Esophagus mucosa (tissue), 1 donor: ENCODE measurements at regions not wholly inside any gene's neighbourhood (a gene's known extent, or its start where the extent isn't known, plus 50 kb on each side); places are given as distances from the start of the nearest gene placed in this dataset.
"Not testable (repeated sequence)": the region's sequence is repeated elsewhere in the genome, so short reads cannot be mapped to it uniquely, and the experiment has no call there.

ENCODE experiments used
- ATAC-seq: fragments of 200-7000 bp; cut with Tn5 transposase; one replicate; pipeline ENCODE4 v1.9.1; 2020
- donor health status: DM: yes; HTN: yes; CAD: no.

DNA sequence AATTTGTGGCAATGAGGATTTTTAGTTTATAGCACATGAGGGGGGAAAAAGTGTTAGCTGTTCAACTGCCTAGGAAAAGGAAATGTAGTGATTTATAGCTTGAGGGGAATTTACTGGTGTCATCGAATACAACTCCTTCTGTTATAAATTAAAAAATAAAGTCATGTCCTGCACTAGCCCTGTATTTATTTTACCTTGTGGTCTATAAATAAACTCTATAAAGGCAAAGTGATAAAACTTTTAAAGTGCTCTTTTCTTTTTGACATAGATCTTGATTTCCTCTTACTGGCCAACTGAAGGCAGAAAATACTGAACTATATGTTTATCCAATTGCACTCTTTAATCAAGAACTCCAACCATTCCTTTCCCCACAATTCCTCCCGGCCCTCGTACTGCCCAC lies 672.1 kb upstream of the SLIT2 start:
- ATAC-seq: no peak

DNA sequence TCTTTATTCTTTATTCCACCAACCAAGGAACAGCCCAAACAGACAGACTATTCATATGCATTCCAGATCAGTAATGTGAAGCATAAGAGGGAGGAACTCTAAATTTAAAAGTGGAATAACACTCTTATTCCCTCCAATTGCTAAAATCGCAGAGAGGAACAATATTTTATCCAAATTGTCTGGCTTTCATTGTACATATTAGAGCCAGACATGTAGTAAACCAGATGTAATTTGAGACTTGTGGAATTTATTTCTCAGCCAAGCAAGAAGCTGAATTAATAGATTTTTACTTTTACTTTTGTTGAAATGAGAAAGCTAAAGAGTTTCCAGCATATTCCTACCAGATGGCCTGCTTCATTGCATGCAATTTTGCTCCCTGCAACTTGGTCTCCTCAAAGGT lies 674.6 kb upstream of the SLIT2 start:
- no peak for ATAC-seq

DNA sequence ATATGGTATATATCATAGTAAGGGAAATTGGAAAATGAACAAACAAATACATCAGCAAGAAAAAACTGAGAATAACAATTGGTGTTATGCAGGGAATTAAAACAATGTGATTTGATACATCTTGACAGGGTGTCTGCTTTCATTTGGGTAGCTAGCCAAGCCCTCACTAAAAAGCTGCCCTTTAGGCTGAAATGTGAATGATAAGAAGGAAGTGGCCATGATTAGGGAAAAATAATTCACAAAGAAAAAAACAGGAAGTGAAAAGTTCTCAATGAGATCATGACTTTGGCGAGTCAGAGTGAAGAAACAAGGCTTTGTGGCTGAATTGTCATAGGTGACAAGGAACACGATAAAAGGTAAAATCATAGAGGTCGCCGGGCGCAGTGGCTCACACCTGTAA lies 675.8 kb upstream of the SLIT2 start:
- peak; percentile 39 for ATAC-seq

DNA sequence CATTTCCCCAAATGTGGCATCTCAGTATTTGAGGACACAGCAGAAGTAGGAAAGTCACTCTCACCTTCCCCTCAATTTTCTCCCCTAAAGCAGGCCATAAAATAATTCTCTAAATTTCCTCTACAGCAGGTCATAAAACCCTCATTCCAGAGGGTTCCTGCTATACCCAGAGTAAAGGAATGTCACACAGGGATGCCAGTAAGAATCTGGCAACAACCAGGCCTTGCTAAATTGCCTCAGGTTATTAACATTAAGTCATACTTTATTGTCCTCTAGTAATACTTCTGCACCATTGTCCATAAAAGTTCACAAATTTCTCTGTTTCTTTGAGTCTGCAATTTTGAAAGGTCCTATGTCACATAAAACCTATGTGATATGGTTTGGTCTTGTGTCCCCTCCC lies 685.7 kb upstream of the SLIT2 start:
- no peak for ATAC-seq

DNA sequence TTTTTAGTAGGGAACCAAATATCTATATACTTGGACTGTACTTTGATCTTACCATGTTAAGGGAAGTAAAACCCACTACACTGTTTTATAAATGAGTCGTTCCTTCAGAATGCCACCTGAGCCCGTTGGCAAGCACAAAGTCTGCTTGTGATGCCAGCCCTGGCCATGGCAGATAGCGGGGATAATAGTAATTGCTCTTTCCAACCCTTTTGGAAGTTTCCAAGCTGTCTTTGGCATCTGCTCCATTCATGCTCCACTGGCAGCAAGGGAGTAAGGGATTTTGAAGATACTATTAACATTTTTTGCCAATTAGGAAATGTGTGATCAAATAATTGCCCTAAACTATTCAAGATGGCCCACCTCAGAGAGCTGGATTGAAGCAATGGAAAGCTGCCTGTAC lies 689.2 kb upstream of the SLIT2 start:
- ATAC-seq: no peak

DNA sequence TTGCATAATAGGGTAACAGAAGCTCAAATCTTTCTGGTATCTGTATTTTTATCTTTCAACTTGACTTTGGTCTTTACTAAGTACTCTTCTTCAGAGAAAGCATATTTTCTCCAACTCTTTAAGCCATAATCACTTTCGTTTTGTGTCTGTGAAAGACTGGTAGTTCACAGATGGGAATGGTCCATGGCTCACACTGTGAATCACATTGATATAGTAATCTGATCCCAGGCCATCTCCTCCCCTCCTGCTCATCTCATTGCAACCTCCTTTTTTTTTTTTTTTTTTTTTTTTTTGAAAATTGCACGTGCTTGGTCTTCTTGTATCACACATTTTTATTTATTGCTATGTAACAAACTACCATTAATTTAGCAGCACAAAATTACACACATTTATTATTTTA lies 694.5 kb upstream of the SLIT2 start:
- ATAC-seq: no peak

DNA sequence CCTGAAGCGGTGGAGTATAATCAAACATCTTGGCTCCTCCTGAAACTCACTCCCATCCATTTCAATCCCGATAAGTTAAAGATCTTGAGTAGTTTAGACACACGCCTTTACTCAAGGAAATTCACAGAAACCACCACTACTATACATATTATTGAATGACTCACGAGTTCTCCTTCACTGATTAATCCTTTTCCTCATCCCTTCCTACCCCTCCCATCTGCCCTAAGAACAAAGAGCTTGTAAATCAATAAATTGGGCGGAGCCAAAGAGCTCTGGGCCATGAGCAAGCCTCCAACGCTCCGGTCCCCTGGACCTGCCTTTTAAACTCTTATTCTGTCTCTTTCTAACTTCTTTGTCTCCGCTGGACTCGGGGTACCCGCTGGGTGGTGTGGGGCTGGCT lies 695.4 kb upstream of the SLIT2 start:
- ATAC-seq: not testable (repeated sequence)

DNA sequence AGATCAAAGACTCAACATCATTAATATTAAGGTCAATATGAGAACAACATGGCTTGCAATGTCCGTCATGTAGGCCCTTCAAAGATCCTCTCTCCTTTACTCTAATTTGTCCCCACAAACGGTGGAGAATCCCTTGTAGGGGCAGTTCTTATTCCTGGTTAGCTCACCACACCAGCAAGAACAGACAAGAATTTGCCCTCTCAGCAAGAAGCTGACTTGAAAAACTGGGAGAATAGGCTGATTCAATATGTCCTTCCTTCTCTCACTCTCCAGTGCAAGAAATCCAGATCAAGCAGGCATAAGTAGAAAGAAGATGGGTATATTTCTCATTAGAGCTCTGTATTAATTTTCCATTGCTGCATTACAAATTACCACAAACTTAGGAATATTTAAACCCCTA lies 704.2 kb upstream of the SLIT2 start:
- peak; percentile 85 for ATAC-seq

DNA sequence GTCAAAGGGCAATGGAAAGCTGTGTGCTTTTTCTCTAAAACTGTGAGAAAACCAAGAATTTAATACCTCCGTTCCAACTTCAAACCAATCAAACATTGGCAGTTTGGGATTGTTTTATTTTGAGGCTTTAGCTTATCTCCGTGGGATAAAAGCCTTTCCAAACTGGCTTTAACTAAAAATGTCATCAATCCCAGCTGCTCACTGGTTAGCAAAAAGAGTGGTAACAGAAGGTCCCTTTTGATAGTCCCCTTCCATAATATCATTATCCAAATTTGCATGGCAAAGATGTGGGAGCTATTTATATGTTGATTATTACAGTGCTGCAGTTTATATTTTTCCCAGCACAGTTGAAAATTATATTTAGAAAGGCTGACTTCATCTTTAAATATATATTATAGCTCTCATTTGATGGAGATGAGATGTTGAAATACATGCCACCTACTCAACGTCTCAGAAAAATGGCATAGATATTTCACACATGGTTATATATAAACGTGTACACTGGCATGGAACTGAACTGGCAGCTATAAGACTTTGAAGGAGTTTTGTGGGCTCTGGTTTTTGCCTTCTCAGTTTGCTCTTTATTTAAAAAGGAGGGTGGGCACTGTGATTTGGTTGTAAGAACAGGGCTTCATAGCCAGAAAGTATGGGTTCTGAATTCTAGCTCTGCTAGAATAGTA lies 707.1 kb upstream of the SLIT2 start:
- no peak for ATAC-seq

DNA sequence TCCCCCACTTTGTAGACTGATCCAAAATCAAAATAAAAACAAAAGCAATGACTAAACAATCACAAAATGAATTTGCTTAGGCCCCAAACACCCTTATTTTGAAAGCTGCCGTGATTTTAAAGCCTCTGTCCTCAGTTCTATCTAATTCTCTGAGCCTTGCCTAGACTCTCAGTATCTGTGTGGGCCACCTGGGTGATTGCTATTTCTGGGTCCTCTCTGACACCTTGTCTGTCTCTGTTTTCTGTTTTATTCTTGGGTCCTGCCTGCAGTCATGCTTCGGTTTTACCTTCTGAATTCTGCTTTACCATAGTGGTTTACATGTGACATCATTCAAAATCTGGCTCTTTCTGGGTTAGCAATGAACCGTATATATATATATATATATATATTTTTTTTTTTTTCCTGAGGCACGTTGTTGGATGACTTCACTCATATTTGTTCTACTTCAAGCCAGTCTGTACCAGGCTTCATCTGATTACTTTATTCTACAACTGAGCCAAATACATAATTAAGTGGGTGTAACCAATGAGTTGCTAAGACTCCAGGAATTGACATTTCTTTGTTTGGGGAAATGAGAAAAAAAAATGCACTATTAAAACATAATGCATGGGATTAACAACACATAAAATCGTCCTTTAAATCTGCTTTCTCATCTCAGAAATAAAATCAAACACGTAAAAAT lies 710.7 kb upstream of the SLIT2 start:
- ATAC-seq: no peak

DNA sequence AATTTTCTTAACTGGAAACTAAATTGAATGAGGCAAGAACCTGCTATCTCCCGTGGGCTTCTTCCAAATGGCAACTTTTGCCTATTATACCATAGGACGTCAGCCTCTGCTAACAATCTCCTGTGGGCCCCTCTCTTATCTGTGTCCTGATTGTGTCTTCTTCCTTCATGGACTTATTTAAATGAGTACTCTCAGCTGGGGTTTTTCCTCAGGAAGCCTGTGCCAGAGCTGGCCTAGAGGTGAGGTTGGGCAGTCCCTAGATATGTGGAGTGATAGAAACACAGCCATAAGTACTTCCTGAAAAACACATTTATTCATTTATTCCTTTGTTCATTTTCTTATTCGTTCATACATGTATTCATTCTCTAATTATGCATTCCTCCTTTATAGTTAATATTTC lies 712.5 kb upstream of the SLIT2 start:
- no peak for ATAC-seq

DNA sequence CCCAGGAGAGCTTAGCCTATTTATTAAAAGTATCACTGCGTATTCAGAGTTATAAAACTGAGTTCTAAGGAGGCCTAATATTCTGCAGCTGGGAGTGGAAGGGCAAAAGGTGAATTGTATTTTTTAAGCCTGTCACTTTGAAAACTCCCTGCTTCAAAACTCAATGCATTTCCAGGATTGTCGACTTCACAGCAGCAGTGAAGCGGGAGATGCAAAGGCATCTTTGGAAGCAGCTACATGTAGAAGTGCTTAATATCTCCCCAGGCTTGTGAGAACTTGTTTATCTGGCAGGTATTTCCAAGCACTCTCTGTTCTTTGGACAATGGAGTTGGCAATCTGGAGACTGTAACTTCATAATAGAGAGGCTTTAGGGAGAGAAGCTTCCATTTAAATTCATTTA lies 717.5 kb upstream of the SLIT2 start:
- peak; percentile 52 for ATAC-seq

DNA sequence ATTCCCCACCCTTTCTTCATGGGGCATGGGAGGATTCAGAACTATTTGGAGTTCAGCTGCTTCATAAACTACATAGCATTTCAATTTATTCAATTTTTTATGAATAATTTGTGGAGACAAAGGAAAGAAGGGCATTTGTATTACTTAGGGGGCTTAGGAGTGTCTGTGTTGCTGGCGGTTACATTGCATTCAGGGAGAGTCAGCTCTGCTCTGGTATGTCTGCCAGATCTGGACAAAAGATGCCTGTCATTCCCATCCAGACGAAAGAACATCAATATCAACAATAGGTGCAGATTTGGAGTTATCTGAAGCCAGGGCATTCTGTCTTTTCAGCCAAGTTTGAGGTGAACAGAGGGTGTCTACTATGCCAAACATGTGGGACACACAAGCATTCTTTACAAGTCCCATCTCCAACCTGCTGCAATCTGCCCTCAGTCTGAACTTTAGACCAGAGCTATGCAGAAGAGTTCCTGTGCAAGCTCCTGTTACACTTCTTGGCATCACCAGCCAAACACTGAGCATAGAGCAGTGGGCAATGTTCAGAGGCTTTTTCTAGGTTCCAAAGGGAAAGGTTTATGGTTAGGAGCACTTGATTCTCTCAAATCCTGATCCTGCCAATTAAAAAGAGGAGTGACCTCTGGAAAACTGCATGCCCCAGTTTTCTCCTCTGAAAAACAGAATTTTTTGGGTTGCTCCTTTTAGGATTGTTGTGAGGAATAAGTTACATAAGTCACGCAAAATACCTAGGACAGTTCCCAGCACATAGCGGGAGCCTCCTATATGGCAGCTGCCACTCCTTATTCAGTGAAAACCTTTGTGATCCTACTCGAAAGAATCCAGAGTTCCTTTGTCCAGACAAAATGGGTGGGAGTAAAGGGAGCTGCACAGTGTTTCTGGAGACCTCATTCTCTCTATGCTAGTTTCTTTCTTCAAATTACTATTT lies 719.5 kb upstream of the SLIT2 start:
- ATAC-seq: no peak

DNA sequence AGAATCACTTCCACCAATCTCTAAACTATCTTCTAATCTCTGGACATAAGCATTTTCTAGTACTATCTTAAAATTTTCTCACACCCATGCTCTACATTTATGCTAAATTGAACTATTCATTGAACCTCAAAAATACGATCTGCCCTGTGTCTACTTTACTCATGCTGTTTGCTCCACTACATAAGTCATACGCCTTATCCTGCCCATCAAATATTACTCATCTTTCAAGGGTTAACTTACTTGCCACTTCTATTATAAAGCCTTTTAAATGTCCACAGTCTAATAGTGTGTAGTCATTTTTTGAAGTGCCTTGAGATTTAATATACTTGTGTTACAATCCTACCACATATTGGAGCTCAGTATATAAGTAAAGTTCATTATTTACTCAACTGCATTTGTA lies 727.7 kb upstream of the SLIT2 start:
- no peak for ATAC-seq

DNA sequence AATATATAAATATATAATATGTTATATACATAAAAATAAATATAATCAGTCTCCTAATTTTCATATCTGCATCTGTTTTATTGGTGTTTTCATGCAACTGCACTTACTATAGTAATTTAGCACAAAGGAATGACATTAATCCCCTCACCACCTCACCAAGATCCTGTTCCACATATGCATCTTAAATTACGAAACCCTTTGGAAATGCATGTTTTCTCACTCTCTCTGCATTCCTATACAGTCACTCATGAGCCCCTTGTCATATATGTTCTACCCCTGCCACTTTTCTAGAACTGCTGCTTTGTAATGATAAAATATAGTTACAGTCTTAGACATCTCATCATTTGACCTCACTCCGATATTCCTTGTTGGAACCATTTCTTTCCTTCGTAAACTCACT lies 728.7 kb upstream of the SLIT2 start:
- ATAC-seq: no peak

DNA sequence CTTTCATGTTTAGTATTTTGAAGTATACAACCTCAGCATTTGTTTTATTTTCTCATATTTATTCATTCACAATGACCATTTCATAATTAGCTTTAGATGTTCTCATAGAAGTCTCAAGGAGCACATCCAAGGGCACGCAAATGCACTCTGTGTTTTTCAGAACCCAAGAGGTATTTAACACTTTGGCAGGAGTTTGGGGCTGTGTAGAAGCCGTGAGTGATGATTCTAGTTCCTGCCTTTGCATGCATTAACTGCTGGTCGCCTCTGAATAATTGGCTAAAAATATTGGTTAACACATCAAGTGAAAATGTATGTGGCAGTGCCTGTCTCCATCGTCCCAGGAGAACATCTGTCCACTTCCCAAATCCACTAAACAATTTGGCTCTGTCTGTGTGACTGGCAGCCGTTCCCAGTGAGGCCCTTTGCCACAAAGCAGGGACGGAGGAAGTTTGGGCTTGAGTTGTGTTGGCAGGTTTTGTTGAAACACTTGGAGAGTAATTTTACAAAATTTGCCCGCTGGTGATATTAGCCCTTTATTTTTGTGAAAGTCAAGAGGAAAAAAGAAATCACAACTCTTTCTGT lies 730.7 kb upstream of the SLIT2 start:
- no peak for ATAC-seq

DNA sequence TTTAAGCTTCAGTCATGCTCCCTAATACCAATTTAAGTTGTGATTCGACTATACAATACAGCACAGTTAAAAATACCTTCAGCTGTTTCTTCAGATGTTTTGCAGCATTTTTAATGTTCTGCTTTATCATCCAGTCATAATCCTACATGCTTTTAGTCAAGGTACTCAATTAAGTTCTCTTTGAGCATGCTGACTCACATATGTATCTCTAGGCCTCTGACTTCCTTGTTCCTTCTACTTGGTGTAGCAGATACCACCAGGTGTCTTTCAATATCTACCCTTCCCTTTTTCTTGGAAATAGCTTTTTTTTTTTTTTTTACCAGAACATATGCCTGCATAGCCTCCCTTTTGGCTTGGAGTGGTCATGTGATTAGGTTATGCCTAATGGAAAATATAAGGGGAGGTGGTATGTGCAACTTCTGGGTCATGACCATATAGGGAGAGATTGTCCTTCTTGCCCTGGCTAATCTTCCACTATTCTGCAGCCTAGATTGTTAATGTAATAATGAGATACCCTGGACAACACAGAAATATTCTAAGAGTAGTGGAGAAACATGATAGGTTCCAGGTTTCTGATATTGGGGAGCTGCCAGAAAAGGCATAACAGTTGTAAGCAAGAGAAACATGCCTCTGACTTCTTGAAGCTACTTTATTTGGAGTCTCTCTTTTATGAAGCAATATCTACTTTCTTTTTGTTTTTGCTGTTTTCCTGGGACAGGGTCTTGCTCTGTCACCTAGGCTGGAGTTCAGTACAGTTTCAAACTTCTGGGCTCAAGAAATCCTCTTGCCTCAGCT lies 737.2 kb upstream of the SLIT2 start:
- peak; percentile 62 for ATAC-seq

DNA sequence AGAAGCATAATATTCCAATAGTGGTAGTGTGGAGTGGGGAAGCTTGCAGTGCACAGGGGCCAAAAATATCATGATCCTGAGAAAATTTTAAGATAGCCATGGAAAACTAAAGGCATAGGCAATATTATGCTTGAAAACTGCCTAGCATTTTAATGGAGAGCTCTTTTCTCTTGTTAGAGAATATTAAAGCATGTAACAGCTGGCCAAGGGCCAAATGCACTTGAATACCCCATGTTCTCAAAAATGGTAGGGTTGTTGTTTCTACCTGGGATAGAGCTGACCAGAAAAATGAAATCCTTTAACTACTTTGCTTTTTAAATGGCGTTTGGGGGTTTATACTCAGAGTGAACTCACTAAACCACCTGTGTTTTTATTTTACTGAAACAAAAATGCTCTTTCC lies 739.6 kb upstream of the SLIT2 start:
- no peak for ATAC-seq

DNA sequence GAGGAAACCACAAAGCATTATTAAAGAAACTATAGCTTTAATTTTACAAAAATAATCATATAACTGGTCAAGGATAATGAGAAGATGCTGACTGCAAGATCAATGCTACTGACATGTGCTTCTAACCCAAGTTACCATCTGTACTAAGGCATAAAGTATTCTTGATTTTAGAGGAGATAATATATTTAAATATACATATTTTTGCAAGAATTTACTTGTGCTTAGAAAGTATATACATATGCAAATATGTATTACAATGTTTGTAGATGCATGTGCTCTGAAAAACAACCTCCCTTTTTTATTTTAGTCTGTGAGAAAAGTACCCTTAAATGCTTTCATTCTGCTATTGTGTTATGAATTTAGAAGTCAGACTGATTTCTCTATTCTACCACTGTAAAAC lies 740.7 kb upstream of the SLIT2 start:
- no peak for ATAC-seq

DNA sequence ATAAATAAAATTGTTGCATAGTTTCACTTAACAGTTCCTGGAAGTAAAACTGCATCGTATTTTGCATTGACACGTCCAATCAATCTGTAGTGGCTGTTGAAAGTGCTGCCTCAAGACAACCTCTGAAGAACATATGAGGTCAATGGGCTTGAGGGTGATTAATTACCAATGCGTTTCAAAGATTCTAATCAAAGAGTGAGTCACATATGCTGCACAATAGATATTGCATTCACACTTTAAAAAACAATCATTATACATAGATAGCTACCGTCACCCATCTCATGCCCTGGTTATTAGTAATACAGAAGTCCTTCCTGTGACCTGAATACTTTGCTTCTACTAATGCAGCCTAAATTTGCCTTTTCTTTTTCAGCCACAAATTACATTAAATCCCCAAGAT lies 743.3 kb upstream of the SLIT2 start:
- no peak for ATAC-seq

DNA sequence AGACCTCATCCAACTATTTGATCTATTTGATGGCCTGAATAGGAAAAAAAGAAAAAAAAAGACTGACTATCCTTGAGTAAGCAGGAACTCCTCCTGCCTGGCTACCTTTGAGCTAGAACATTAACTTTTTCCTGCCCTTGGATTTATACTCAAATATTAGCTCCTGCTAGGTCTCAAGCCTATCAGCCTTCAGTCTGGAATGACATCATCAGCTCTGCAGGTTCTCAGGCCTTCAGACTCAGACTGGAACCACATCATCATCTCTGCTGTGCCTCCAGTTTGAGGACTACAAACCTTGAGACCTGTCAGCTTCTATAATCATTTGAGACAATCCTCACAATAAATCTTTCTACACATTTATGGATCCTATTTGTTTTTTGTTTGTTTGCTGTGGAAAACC lies 754.0 kb upstream of the SLIT2 start:
- ATAC-seq: no peak

DNA sequence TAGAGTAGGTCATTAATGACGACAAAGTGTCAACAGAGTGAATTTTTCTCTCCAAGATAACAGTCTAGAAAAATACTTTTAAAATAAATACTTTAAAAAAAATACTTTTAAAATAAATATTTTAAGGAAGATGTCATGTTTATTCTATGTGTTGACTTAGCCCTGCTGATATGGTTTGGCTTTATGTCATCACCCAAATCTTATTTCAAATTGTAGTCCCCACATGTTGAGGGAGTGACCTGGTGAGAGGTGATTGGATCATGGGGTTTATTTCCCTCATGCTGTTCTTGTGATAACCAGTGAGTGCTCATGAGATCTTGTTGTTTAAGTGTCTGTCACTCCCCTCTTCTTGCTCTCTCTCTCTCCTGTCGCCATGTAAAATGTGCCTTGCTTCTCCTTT lies 754.9 kb upstream of the SLIT2 start:
- ATAC-seq: no peak
